ENCODE measurements at regions not wholly inside any gene's neighbourhood (a gene's known extent, or its start where the extent isn't known, plus 50 kb on each side); places are given as distances from the start of the nearest gene placed in this dataset.

DNA sequence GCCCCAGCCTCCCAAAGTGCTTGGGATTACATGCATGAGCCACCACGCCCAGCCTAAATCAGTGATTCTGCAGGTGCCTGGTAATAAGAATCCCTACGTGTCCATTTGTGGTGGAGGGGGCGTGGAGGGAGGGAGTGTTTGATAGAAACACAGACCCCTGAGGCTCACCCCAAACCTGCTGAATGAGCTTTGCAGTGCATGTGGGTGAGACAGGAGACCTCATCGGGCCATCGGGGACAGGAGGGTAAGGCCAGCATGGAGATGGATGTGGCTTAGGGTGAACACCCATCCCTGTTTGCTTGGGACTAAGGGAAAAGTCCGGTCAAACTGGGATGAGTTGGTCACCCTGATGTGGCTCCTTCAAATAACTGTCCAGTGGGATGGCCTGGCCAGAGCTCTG lies 71.3 kb upstream of the ALX4 start:
- no peak for TF ChIP-seq POLR2A (IDR thresholded peaks at IDR 0.05)
- TF ChIP-seq, protein P1, sequence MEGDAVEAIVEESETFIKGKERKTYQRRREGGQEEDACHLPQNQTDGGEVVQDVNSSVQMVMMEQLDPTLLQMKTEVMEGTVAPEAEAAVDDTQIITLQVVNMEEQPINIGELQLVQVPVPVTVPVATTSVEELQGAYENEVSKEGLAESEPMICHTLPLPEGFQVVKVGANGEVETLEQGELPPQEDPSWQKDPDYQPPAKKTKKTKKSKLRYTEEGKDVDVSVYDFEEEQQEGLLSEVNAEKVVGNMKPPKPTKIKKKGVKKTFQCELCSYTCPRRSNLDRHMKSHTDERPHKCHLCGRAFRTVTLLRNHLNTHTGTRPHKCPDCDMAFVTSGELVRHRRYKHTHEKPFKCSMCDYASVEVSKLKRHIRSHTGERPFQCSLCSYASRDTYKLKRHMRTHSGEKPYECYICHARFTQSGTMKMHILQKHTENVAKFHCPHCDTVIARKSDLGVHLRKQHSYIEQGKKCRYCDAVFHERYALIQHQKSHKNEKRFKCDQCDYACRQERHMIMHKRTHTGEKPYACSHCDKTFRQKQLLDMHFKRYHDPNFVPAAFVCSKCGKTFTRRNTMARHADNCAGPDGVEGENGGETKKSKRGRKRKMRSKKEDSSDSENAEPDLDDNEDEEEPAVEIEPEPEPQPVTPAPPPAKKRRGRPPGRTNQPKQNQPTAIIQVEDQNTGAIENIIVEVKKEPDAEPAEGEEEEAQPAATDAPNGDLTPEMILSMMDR (IDR thresholded peaks at IDR 0.05), result no peak

All from uterus (tissue), 2 donors.